Sigmoid colon (tissue), 4 donors: ENCODE measurements at regions not wholly inside any gene's neighbourhood (a gene's known extent, or its start where the extent isn't known, plus 50 kb on each side); places are given as distances from the start of the nearest gene placed in this dataset.

Experiments
- EP300 ChIP-seq, 4 donors: sonication (generic); formaldehyde crosslinking; IDR thresholded peaks; one replicate each; pipeline ENCODE4 v1.6.1; 2017; ENCODE audit warnings: antibody characterized with exemption in 4 of 4
- POLR2A ChIP-seq, 2 donors: fragments of 450-650 bp; IDR thresholded peaks; one replicate each; pipeline ENCODE4 v1.6.1; 2016; ENCODE audit warnings: antibody characterized with exemption in 2 of 2, mild to moderate bottlenecking in 2 of 2, moderate library complexity in 2 of 2
- POLR2AphosphoS5 ChIP-seq, 4 donors: sonication (generic); formaldehyde crosslinking; IDR thresholded peaks; one replicate each; pipeline ENCODE4 v1.6.1; 2017; ENCODE audit warnings: antibody characterized with exemption in 4 of 4
- TF ChIP-seq, protein P1 (sequence below), 4 experiments: fragments of 450-650 bp in 3 of 4; fragments of 200-600 bp in 1 of 4; IDR thresholded peaks; one replicate each; pipeline ENCODE4 v1.5.1; 2016 to 2019; ENCODE audit warnings: antibody characterized with exemption in 4 of 4, mild to moderate bottlenecking in 3 of 4, moderate library complexity in 2 of 4

DNA sequence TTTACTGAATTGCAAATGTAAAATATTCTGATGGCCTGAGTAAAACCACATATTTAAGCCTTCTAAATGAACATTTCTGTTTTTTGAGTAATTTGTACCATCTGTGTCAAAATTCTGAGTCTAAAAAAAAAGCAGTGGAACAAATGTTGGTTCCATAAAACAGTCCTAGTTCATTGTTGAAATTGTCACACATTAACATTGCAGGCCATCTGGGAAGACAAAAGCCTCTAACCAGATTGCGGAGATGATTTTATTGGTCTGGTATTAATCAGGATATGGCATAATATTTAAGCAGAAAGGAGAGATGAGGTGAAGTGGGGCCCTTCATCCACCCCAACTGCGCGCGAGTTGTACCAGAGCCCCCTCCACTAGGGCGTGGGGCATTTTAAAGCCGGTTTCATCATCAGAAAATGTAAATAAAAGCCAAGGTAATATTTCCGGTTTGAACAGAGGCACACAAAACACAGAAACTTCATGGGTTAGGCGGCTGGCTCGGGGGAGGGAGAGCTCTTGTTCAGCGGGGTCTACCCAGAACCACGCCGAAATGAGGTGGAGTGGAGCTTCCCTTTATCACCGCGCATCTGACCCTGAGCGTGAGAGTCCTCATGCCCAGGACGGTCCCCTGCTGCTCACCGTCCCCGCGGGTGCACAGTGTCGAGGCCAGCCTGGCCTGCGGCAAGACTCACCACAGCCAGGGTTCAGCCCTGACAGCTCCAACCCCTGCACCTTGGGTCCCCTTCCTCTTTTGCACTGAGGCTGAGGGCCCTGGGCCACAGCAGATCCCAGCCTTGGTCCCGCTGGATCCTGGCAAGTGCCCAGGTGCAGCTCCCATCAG, 169.2 kb downstream of the URI1 start:
- TF ChIP-seq, protein P1, sequence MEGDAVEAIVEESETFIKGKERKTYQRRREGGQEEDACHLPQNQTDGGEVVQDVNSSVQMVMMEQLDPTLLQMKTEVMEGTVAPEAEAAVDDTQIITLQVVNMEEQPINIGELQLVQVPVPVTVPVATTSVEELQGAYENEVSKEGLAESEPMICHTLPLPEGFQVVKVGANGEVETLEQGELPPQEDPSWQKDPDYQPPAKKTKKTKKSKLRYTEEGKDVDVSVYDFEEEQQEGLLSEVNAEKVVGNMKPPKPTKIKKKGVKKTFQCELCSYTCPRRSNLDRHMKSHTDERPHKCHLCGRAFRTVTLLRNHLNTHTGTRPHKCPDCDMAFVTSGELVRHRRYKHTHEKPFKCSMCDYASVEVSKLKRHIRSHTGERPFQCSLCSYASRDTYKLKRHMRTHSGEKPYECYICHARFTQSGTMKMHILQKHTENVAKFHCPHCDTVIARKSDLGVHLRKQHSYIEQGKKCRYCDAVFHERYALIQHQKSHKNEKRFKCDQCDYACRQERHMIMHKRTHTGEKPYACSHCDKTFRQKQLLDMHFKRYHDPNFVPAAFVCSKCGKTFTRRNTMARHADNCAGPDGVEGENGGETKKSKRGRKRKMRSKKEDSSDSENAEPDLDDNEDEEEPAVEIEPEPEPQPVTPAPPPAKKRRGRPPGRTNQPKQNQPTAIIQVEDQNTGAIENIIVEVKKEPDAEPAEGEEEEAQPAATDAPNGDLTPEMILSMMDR (IDR thresholded peaks at IDR 0.05): no peak
- TF ChIP-seq POLR2AphosphoS5 (IDR thresholded peaks at IDR 0.05) (no peak), POLR2A (IDR thresholded peaks at IDR 0.05) (no peak), EP300 (IDR thresholded peaks at IDR 0.05) (no peak)
